Right atrium auricular region (tissue), 2 donors: ENCODE measurements at regions not wholly inside any gene's neighbourhood (a gene's known extent, or its start where the extent isn't known, plus 50 kb on each side); places are given as distances from the start of the nearest gene placed in this dataset.
A peak's percentile ranks its signal among the peaks of the same experiment; 100 is the strongest.

Experiments used
- DNase-seq: peaks from one replicate; pipeline ENCODE4 v3.0.0-alpha.2; 2019; ENCODE audit warnings: low spot score
- H3K27ac ChIP-seq, 2 donors: fragments of 200-600 bp; sonication (generic); 1 replicate in 1 of 2; 2 replicates in 1 of 2; pipeline ENCODE4 v1.5.1; 2016 to 2019
- H3K27me3 ChIP-seq, 2 donors: fragments of 200-600 bp; sonication (generic); one replicate each; pipeline versions ENCODE4 v1.5.1 to v1.6.0; 2017 to 2019
- H3K36me3 ChIP-seq: fragments of 200-600 bp; sonication (generic); one replicate; pipeline ENCODE4 v1.5.1; 2016
- H3K4me1 ChIP-seq, 2 donors: fragments of 200-600 bp; sonication (generic); one replicate each; pipeline versions ENCODE4 v1.5.1 to v1.6.0; 2017 to 2019
- H3K4me3 ChIP-seq, 2 donors: fragments of 200-600 bp; sonication (generic); 1 replicate in 1 of 2; 2 replicates in 1 of 2; pipeline ENCODE4 v1.5.1; 2017 to 2019; ENCODE audit warnings: mild to moderate bottlenecking in 1 of 2, moderate library complexity in 1 of 2
- H3K9me3 ChIP-seq, 2 donors: fragments of 200-600 bp; sonication (generic); one replicate each; pipeline ENCODE4 v1.5.1; 2019
- TF ChIP-seq, protein P1 (sequence below), 2 donors: fragments of 200-600 bp; sonication (generic); IDR thresholded peaks; one replicate each; pipeline ENCODE4 v1.5.1; 2019; ENCODE audit warnings: antibody characterized with exemption in 2 of 2

DNA sequence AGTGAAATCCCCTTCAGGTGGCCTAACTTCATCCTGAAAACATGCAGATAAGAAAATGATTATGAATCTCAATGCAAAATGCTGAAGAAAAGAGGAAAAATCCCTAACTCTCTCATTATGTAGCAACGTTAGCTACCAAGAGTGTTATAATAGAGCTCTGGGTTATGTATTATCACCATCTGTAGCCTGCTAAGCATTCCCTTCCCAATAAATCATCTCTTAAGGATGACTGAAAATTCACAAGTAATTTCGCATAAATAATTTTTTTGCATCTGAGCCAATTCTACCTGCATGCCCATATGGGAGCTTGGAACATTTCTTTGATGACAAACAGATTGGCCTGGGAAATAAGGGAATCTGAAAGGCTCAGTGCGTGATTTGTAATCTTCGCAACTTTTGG lies 216.1 kb downstream of the HTR7 start:
- TF ChIP-seq, protein P1, sequence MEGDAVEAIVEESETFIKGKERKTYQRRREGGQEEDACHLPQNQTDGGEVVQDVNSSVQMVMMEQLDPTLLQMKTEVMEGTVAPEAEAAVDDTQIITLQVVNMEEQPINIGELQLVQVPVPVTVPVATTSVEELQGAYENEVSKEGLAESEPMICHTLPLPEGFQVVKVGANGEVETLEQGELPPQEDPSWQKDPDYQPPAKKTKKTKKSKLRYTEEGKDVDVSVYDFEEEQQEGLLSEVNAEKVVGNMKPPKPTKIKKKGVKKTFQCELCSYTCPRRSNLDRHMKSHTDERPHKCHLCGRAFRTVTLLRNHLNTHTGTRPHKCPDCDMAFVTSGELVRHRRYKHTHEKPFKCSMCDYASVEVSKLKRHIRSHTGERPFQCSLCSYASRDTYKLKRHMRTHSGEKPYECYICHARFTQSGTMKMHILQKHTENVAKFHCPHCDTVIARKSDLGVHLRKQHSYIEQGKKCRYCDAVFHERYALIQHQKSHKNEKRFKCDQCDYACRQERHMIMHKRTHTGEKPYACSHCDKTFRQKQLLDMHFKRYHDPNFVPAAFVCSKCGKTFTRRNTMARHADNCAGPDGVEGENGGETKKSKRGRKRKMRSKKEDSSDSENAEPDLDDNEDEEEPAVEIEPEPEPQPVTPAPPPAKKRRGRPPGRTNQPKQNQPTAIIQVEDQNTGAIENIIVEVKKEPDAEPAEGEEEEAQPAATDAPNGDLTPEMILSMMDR (IDR thresholded peaks at IDR 0.05), result no peak
- H3K27me3 ChIP-seq, result no peaks in the 10 kb centered on the region
- no peak for DNase-seq
- H3K9me3 ChIP-seq, result no peaks in the 10 kb centered on the region
- peak overlapping the region in 1 of 2 donors; percentile 8 for H3K27ac ChIP-seq
- no peaks in the 10 kb centered on the region for H3K36me3 ChIP-seq
- peaks cover 0 to 9% of the 10 kb centered on the region in 2 donors for H3K4me1 ChIP-seq
- H3K4me3 ChIP-seq, result no peak overlapping the region

DNA sequence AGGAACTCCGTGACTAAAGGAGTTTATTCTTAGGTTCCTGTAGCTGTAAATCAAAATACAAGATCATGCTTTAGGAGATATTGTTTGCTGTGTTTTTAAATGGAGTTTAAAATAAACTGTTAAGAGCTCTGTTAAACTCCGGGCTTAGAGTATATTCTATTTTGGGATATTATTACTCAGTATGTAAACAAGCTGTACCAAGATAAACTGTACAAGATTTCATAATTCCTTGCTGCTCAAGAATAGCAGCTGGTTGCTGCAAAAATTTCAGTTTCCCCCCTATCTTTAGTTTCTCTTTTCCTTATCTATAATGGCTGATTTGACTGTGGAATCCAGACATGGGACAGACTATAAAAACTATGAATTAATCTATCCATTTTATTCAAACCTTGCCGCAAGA lies 215.7 kb downstream of the HTR7 start:
- H3K27me3 ChIP-seq, result no peaks in the 10 kb centered on the region
- peaks cover 0 to 9% of the 10 kb centered on the region in 2 donors for H3K4me1 ChIP-seq
- H3K36me3 ChIP-seq, result no peaks in the 10 kb centered on the region
- H3K4me3 ChIP-seq, result no peak overlapping the region
- H3K9me3 ChIP-seq, result no peaks in the 10 kb centered on the region
- TF ChIP-seq, protein P1 (IDR thresholded peaks at IDR 0.05), result no peak
- DNase-seq, result no peak
- H3K27ac ChIP-seq, result peak overlapping the region in 1 of 2 donors; percentile 8

DNA sequence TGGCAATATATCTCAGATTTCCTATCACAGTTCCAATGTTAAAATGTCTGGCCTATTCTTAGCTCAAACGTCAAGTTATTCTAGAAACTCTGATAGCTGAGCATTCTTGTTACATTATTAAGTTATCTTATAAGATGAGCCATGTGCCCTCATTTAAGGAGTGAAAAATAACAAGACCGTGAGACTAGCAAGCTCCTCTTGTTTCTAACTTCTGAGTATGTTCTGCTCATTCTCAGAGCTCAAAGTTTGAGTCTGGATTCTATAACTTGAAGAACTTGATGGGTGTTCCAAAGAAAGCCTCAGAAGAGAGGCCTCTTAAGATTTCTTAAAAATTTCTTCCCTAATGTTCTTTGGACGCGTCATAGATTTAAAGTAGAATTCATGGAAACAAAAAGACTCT lies 215.2 kb downstream of the HTR7 start:
- no peaks in the 10 kb centered on the region for H3K9me3 ChIP-seq
- TF ChIP-seq, protein P1 (IDR thresholded peaks at IDR 0.05), result no peak

DNA sequence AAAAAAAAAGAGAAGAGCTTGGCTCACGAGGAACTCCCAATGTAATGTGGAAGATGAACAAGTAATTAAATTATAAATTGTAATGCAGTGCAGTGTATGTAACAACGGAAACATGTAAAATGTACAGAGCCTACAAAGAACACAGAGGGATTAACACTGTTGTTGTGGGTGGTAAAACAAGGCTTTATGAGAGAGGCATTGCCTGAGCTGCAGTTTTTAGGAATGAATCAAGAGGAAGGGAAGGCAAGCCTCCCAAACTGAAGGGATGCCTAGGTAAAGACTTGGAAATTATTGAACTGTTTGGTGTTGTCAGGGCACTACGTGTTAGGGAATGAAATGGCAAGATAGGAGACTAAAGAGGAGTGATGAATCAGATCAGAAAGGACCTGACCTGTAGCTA lies 213.7 kb downstream of the HTR7 start:
- Histone ChIP-seq H3K4me1 (peaks cover 0 to 9% of the 10 kb centered on the region in 2 donors), H3K36me3 (no peaks in the 10 kb centered on the region), H3K27ac (no peak overlapping the region), H3K9me3 (no peaks in the 10 kb centered on the region), H3K4me3 (no peak overlapping the region), H3K27me3 (no peaks in the 10 kb centered on the region)
- no peak for DNase-seq
- TF ChIP-seq, protein P1 (IDR thresholded peaks at IDR 0.05), result no peak

More for the DNA sequence above, 215.2 kb downstream of the HTR7 start:
- H3K27me3 ChIP-seq, result no peaks in the 10 kb centered on the region
- H3K27ac ChIP-seq, result peak overlapping the region in 1 of 2 donors; percentile 8
- DNase-seq, result no peak
- no peaks in the 10 kb centered on the region for H3K36me3 ChIP-seq
- peaks cover 0 to 9% of the 10 kb centered on the region in 2 donors for H3K4me1 ChIP-seq
- H3K4me3 ChIP-seq, result no peak overlapping the region

DNA sequence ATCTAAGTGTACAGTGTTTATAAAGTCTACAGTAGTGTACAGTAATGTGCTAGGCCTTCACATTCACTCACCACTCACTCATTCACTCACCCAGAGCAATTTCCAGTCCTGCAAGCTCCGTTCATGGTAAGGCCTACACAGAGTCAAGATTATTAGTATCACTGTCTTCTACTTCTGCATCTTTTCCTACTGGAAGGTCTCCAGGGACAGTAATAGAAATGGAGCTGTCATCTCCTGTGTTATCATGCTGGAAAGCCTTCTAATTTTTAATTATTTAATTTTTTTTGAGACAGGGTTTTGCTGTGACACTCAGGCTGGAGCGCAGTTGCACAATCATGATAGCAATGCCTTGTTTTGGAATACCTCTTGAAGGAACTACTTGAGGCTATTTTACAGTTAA lies 207.0 kb downstream of the HTR7 start:
- no peaks in the 10 kb centered on the region for H3K4me1 ChIP-seq
- TF ChIP-seq, protein P1 (IDR thresholded peaks at IDR 0.05), result no peak
- no peak for DNase-seq
- H3K4me3 ChIP-seq, result no peak overlapping the region
- H3K36me3 ChIP-seq, result no peaks in the 10 kb centered on the region
- H3K27ac ChIP-seq, result no peak overlapping the region
- H3K27me3 ChIP-seq, result no peaks in the 10 kb centered on the region
- no peaks in the 10 kb centered on the region for H3K9me3 ChIP-seq

DNA sequence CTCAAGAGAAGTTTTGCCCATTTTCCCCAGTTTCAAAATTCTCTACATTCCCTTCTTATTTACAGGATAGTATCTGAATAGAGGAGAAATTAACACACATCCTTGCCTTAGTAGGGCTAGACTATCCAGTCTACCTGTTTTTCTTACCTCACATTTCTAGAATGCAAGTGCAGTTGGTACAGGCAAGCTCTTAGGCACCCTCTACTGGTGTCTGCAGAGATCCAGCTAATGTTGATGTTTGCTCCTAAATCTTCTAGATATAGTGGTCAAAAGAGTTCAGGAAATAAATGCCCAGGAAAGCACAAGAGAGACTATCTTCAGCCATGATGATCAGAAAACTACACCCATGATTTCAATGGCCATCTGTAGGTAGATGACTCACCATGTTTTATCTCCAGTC lies 205.3 kb downstream of the HTR7 start:
- TF ChIP-seq, protein P1 (IDR thresholded peaks at IDR 0.05), result no peak
- no peaks in the 10 kb centered on the region for H3K36me3 ChIP-seq
- no peak overlapping the region for H3K27ac ChIP-seq
- no peaks in the 10 kb centered on the region for H3K27me3 ChIP-seq
- H3K9me3 ChIP-seq, result no peaks in the 10 kb centered on the region
- H3K4me3 ChIP-seq, result no peak overlapping the region
- no peaks in the 10 kb centered on the region for H3K4me1 ChIP-seq
- no peak for DNase-seq
